GM12875 (cell line): ENCODE measurements at regions not wholly inside any gene's neighbourhood (a gene's known extent, or its start where the extent isn't known, plus 50 kb on each side); places are given as distances from the start of the nearest gene placed in this dataset.
A peak's percentile ranks its signal among the peaks of the same experiment; 100 is the strongest.

Source experiments
- H3K4me3 ChIP-seq: one replicate; pipeline ENCODE4 v1.5.1; 2011; ENCODE audit warnings: low read depth, low read length, control low read depth
- TF ChIP-seq, protein P1 (sequence below): IDR thresholded peaks from 2 replicates; pipeline ENCODE4 v1.5.1; 2011; ENCODE audit warnings: low read depth, mild to moderate bottlenecking, control low read depth, inconsistent platforms, low read length, moderate library complexity, borderline replicate concordance; ENCODE audit not compliant: insufficient read depth

DNA sequence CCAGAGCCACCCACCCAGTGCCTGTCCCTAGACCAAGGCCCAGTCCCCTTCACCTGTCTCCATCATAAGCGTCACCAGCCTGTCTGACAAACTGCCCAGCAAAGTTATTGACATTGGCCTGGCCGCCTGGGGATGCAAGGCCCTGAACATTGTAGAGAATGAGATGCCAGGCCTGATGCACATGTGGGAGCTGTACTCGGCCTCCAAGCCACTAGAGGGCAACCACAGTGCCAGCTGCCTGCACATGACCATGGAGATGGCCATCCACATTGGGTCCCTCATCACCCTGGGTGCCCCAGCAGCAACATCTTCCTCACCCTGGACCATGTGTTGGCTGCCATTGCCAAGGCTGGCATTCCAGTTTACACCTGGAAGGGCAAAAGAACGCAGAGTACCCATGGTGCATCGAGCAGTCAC is 63.7 kb upstream of the ANTXRL start:
- H3K4me3 ChIP-seq = no peak overlapping the region
- TF ChIP-seq, protein P1, sequence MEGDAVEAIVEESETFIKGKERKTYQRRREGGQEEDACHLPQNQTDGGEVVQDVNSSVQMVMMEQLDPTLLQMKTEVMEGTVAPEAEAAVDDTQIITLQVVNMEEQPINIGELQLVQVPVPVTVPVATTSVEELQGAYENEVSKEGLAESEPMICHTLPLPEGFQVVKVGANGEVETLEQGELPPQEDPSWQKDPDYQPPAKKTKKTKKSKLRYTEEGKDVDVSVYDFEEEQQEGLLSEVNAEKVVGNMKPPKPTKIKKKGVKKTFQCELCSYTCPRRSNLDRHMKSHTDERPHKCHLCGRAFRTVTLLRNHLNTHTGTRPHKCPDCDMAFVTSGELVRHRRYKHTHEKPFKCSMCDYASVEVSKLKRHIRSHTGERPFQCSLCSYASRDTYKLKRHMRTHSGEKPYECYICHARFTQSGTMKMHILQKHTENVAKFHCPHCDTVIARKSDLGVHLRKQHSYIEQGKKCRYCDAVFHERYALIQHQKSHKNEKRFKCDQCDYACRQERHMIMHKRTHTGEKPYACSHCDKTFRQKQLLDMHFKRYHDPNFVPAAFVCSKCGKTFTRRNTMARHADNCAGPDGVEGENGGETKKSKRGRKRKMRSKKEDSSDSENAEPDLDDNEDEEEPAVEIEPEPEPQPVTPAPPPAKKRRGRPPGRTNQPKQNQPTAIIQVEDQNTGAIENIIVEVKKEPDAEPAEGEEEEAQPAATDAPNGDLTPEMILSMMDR = peak; percentile 43; the same call in 1 of the 2 replicates

DNA sequence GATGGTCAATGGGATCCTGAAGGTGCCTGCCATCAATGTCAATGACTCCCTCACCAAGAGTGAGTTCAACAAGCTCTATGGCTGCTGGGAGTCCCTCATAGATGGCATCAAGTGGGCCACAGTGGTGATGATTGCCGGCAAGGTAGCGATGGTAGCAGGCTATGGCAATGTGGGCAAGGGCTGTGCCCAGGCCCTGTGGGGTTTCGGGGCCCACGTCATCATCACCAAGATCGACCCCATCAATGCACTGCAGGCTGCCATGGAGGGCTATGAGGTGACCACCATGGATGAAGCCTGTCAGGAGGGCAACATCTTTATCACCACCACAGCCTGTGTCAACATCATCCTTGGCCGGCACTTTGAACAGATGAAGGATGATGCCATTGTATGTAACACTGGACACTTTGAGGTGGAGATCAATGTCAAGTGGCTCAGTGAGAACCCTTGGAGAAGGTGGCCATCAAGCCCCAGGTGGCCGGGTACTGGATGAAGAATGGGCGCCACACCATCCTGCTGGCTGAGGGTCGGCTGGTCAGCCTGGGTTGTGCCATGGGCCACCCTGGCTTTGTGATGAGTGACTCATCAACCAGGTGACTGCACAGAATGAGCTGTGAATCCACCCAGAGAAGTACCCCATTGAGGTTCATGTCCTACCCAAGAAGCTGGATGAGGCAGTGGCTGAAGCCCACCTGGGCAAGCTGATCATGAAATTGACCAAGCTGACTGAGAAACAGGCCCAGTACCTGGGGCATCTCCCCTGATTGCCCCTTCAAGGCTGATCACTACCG is 63.0 kb upstream of the ANTXRL start:
- TF ChIP-seq, protein P1 = no peak
- no peak overlapping the region for H3K4me3 ChIP-seq

DNA sequence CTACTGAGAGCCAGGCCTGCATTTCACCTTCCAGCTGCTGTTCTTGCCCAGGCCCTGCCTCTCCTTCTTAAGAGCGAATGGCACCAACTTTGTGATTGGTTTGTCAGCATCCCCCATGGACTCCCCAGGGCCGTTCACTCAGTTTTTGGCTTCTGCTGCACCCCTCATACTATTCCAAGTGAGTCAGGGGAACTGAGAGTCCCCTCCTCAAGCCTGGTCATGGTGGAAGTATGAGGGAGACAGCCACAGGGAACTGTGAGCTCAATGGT is 62.4 kb upstream of the ANTXRL start:
- TF ChIP-seq, protein P1 = no peak
- H3K4me3 ChIP-seq = no peak overlapping the region

DNA sequence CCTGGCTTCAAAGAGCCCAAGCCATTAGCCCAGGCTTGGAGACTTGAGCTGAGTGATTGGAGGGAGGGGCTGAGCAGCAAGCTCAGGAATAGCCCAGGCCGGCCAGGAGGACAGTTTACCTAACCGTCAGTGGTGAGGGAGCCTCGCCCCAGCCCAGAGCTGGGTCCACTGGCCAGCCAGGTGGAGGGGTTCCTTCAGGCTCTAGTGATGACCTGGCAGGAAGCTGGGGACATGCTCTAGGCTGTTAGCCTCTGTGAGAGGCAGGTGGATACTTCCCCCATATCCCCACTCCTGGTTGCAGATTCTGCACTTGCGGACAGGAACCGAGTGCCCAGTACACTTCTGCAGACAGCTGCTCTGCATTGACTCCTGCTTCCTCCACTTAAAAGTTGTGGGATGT is 61.2 kb upstream of the ANTXRL start:
- TF ChIP-seq, protein P1 = no peak
- no peak overlapping the region for H3K4me3 ChIP-seq

DNA sequence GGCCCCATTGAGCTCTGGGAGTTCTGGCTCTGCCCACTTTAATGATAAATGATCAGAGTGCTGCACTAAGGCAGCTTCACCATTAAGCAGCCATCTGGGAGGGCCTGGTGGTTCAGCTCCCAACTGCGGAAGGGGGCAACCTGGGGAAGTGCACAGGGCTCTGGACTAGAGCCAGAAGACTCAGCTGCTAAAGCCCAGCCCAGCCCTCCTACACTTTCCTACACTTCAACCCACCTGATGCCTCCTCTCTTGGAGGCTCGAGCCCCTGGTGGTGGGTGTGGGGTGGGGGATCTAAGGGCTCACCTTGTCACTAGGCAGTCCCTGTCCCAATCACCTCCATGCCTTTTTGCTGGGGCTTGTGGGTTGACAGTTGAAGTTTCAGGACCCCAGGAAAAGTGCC is 60.6 kb upstream of the ANTXRL start:
- no peak overlapping the region for H3K4me3 ChIP-seq
- TF ChIP-seq, protein P1 = no peak

DNA sequence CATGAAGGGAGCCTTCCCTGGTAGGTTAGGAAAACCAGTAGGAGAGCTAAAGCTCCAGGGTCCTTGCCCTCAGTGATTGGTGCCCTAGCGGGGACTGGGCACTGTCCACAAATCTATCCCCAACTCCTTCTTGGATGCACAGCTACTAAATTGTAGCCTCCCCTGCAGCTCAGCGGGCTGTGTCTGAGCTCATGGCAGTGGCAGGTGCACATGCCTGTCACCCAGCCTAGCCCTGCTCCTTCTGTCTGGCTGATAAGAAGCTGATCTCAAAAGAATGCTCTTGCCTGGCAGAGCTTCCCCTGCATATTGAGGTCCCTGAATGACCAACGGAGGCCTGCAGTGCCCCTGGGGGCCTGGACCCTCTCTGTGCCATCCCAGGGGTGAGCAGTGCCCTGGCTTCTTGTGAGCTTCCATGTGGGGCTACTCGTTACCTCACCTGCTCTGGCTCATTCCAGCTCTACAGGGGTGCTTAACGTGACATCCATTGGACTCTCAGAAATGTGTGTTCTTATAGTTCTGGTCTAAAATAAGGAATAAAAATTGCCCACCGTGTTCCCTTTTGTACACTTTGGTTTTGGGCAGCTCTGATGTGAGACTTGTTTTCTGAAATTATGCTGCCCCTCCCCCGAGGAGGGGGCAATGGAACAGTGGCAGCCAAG is 59.8 kb upstream of the ANTXRL start:
- TF ChIP-seq, protein P1 = no peak

DNA sequence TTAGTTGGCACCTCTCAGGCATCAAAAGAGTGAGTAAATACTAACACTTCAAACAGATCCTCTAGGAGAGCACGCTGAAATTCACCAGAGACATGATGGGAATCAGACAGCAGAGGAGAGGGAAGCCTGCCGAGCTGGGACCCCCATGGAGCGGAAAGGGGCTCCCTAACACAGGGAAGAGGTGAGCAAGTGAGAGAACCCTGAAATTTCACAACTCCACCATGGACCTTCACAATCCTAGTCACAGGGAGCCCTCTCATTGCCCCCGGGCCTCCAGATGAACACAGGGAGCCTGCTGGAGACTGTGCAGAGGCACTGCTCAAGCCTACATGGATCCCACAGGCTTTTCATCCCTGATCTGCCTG is 59.2 kb upstream of the ANTXRL start:
- no peak overlapping the region for H3K4me3 ChIP-seq
- TF ChIP-seq, protein P1 = no peak

More for the DNA sequence above, 59.8 kb upstream of the ANTXRL start:
- H3K4me3 ChIP-seq = no peak overlapping the region
